Astrocyte (in vitro differentiated cells and primary cell): ENCODE measurements at regions not wholly inside any gene's neighbourhood (a gene's known extent, or its start where the extent isn't known, plus 50 kb on each side); places are given as distances from the start of the nearest gene placed in this dataset.

ENCODE experiments used
- DNase-seq: peaks from one replicate; pipeline ENCODE4 v3.0.0-alpha.2; 2010; ENCODE audit warnings: low read depth
- FAIRE-seq: peaks from 2 replicates; lab custom pipeline; 2011; peaks lifted over from hg19 to GRCh38; lab: Jason Lieb, UNC
- H2AFZ ChIP-seq: 2 replicates; pipeline ENCODE4 v1.6.0; 2012; ENCODE audit warnings: low read depth, low read length, inconsistent platforms
- H3K27ac ChIP-seq: 2 replicates; pipeline ENCODE4 v1.5.1; 2011; ENCODE audit warnings: low read depth, low read length, inconsistent platforms
- H3K27me3 ChIP-seq: 2 replicates; pipeline ENCODE4 v1.6.0; 2011; ENCODE audit warnings: low read length, inconsistent platforms; ENCODE audit not compliant: insufficient read depth
- H3K36me3 ChIP-seq: 2 replicates; pipeline ENCODE4 v1.5.1; 2011; ENCODE audit warnings: low read length, inconsistent platforms; ENCODE audit not compliant: insufficient read depth
- H3K4me1 ChIP-seq: 2 replicates; pipeline ENCODE4 v1.5.1; 2011; ENCODE audit warnings: low read length, inconsistent platforms; ENCODE audit not compliant: insufficient read depth
- H3K4me2 ChIP-seq: 2 replicates; pipeline ENCODE4 v1.6.0; 2012; ENCODE audit warnings: low read length, inconsistent platforms
- H3K4me3 ChIP-seq: 2 replicates; pipeline ENCODE4 v1.5.1; 2011; ENCODE audit warnings: low read depth, mild to moderate bottlenecking, low read length, inconsistent platforms; ENCODE audit not compliant: insufficient read depth
- H3K79me2 ChIP-seq: 2 replicates; pipeline ENCODE4 v1.6.0; 2012; ENCODE audit warnings: mild to moderate bottlenecking, low read length, inconsistent platforms; ENCODE audit not compliant: insufficient read depth
- H3K9ac ChIP-seq: 2 replicates; pipeline ENCODE4 v1.6.0; 2012; ENCODE audit warnings: mild to moderate bottlenecking, low read length, inconsistent platforms
- H3K9me3 ChIP-seq: 2 replicates; pipeline ENCODE4 v1.5.1; 2012; ENCODE audit warnings: low read depth, mild to moderate bottlenecking, low read length, inconsistent platforms; ENCODE audit not compliant: insufficient read depth
- H4K20me1 ChIP-seq: 2 replicates; pipeline ENCODE4 v1.6.0; 2012; ENCODE audit warnings: low read length, inconsistent platforms; ENCODE audit not compliant: insufficient read depth
- H3K27ac Mint-ChIP-seq: one replicate; pipeline ENCODE4 v1.8.0; 2021; ENCODE audit warnings: mild to moderate bottlenecking, mixed read lengths; ENCODE audit not compliant: unreplicated experiment
- H3K27me3 Mint-ChIP-seq: one replicate; pipeline ENCODE4 v1.8.0; 2021; ENCODE audit warnings: low read depth, mixed read lengths; ENCODE audit not compliant: unreplicated experiment
- H3K36me3 Mint-ChIP-seq: one replicate; pipeline ENCODE4 v1.8.0; 2021; ENCODE audit warnings: low read depth, mixed read lengths; ENCODE audit not compliant: unreplicated experiment
- H3K4me1 Mint-ChIP-seq: one replicate; pipeline ENCODE4 v1.8.0; 2021; ENCODE audit warnings: low read depth, mixed read lengths; ENCODE audit not compliant: unreplicated experiment
- H3K4me3 Mint-ChIP-seq: one replicate; pipeline ENCODE4 v1.8.0; 2021; ENCODE audit warnings: mild to moderate bottlenecking, moderate library complexity, mixed read lengths; ENCODE audit not compliant: unreplicated experiment
- H3K9me3 Mint-ChIP-seq: one replicate; pipeline ENCODE4 v1.8.0; 2021; ENCODE audit warnings: mild to moderate bottlenecking, mixed read lengths; ENCODE audit not compliant: unreplicated experiment
- CTCF ChIP-seq: IDR thresholded peaks from 2 replicates; pipeline ENCODE4 v1.5.1; 2011; ENCODE audit warnings: low read depth, mild to moderate bottlenecking, inconsistent platforms, low read length, moderate library complexity; ENCODE audit not compliant: insufficient read depth
- EZH2 ChIP-seq: IDR thresholded peaks from 2 replicates; pipeline ENCODE4 v1.6.1; 2012; ENCODE audit warnings: mild to moderate bottlenecking, low read length, inconsistent platforms; ENCODE audit not compliant: insufficient read depth

- no peak for FAIRE-seq
- Histone ChIP-seq H3K27me3 (peaks cover 5% of the 10 kb centered on the region), H3K27ac (no peak overlapping the region), H2AFZ (peak overlapping the region; percentile 93), H3K4me1 (no peaks in the 10 kb centered on the region), H3K36me3 (no peaks in the 10 kb centered on the region), H3K79me2 (no peaks in the 10 kb centered on the region), H3K9me3 (no peaks in the 10 kb centered on the region), H4K20me1 (no peaks in the 10 kb centered on the region), H3K4me2 (peak overlapping the region; percentile 84), H3K9ac (peak overlapping the region; percentile 31), H3K4me3 (peak overlapping the region; percentile 29)
- Mint-ChIP-seq H3K4me1 (peaks cover 3% of the 10 kb centered on the region), H3K36me3 (no peaks in the 10 kb centered on the region), H3K27ac (no peak overlapping the region), H3K9me3 (no peaks in the 10 kb centered on the region), H3K27me3 (peaks cover 31% of the 10 kb centered on the region), H3K4me3 (peak overlapping the region; percentile 68)
- TF ChIP-seq EZH2 (no peak), CTCF (no peak)
- DNase-seq, result no peak
Measured at GRCh38 chr2:104658904-104659591, 194.9 kb upstream of the POU3F3 start.

GRCh38 chr2:104660991-104661390, 192.9 kb upstream of the POU3F3 start:
- no peaks in the 10 kb centered on the region for H3K9me3 Mint-ChIP-seq
- H3K27ac Mint-ChIP-seq, result no peak overlapping the region
- no peak for FAIRE-seq
- DNase-seq, result no peak
- Histone ChIP-seq H3K4me3 (no peak overlapping the region), H3K4me1 (no peaks in the 10 kb centered on the region), H3K79me2 (no peaks in the 10 kb centered on the region), H3K4me2 (no peak overlapping the region), H3K27ac (no peak overlapping the region), H3K27me3 (peaks cover 5% of the 10 kb centered on the region), H4K20me1 (no peaks in the 10 kb centered on the region), H3K9ac (no peak overlapping the region), H3K9me3 (no peaks in the 10 kb centered on the region), H2AFZ (no peak overlapping the region), H3K36me3 (no peaks in the 10 kb centered on the region)
- peaks cover 3% of the 10 kb centered on the region for H3K4me1 Mint-ChIP-seq
- TF ChIP-seq CTCF (no peak), EZH2 (no peak)
- H3K27me3 Mint-ChIP-seq, result peaks cover 33% of the 10 kb centered on the region
- no peaks in the 10 kb centered on the region for H3K36me3 Mint-ChIP-seq
- H3K4me3 Mint-ChIP-seq, result no peak overlapping the region

- no peak for TF ChIP-seq EZH2
- no peak for TF ChIP-seq CTCF
- Mint-ChIP-seq H3K27me3 (peaks cover 19% of the 10 kb centered on the region), H3K36me3 (no peaks in the 10 kb centered on the region), H3K4me1 (no peaks in the 10 kb centered on the region), H3K4me3 (no peak overlapping the region), H3K9me3 (no peaks in the 10 kb centered on the region), H3K27ac (no peak overlapping the region)
- no peak for DNase-seq
- H3K4me2 ChIP-seq, result no peak overlapping the region
- H2AFZ ChIP-seq, result no peak overlapping the region
- no peaks in the 10 kb centered on the region for H3K27me3 ChIP-seq
- H3K4me1 ChIP-seq, result no peaks in the 10 kb centered on the region
- no peaks in the 10 kb centered on the region for H3K9me3 ChIP-seq
- H3K9ac ChIP-seq, result no peak overlapping the region
- no peaks in the 10 kb centered on the region for H3K79me2 ChIP-seq
- no peak overlapping the region for H3K27ac ChIP-seq
- H3K4me3 ChIP-seq, result no peak overlapping the region
- no peak for FAIRE-seq
- no peaks in the 10 kb centered on the region for H3K36me3 ChIP-seq
- no peaks in the 10 kb centered on the region for H4K20me1 ChIP-seq
Measured at GRCh38 chr2:104664672-104665071, 189.2 kb upstream of the POU3F3 start.
